ENCODE measurements at regions not wholly inside any gene's neighbourhood (a gene's known extent, or its start where the extent isn't known, plus 50 kb on each side); places are given as distances from the start of the nearest gene placed in this dataset.

GRCh38 chr14:61631045-61631687, 64.1 kb upstream of the HIF1A start:
- Histone ChIP-seq H3K79me1 (ENCODE audit: low read depth in 1 of 2, low read length in 2 of 2) (no peaks in the 10 kb centered on the region), H2AK5ac (ENCODE audit: low read depth, low read length) (no peak overlapping the region), H3K23ac (ENCODE audit: low read depth, low read length) (no peak overlapping the region), H4K91ac (ENCODE audit: insufficient read depth, low read depth, low read length) (no peak overlapping the region), H2AK9ac (replicated peaks; ENCODE audit: low read depth, low read length, poor library complexity) (no peak overlapping the region), H4K8ac (ENCODE audit: low read depth in 2 of 2, low read length in 2 of 2) (no peak overlapping the region), H3K36me3 (ENCODE audit: control insufficient read depth, insufficient read depth, low read length) (no peaks in the 10 kb centered on the region), H3K9me3 (ENCODE audit: control insufficient read depth, insufficient read depth, low read length) (no peaks in the 10 kb centered on the region), H2AFZ (replicated peaks; ENCODE audit: low read length, poor library complexity) (no peak overlapping the region), H3K27ac (ENCODE audit: insufficient read depth, low read length) (no peak overlapping the region), H3K4me2 (ENCODE audit: low read depth, low read length) (no peak overlapping the region), H3K14ac (replicated peaks; ENCODE audit: low read depth, low read length) (no peak overlapping the region), H4K5ac (ENCODE audit: low read depth, low read length) (no peak overlapping the region), H2BK5ac (ENCODE audit: low read depth, low read length, poor library complexity, severe bottlenecking) (no peak overlapping the region), H3K27me3 (ENCODE audit: control insufficient read depth, insufficient read depth, low read length) (no peaks in the 10 kb centered on the region), H3K4ac (ENCODE audit: low read depth, low read length) (no peak overlapping the region), H2BK20ac (ENCODE audit: low read depth, low read length) (no peak overlapping the region), H2BK15ac (ENCODE audit: low read depth, low read length) (no peak overlapping the region), H4K20me1 (ENCODE audit: insufficient read depth, low read length) (no peaks in the 10 kb centered on the region), H3K56ac (ENCODE audit: extremely low read depth, insufficient read depth, low read length) (no peak overlapping the region), H3K4me3 (ENCODE audit: insufficient read depth, low read depth, low read length) (no peak overlapping the region), H3K9ac (ENCODE audit: low read depth, low read length) (no peak overlapping the region), H3K9me1 (ENCODE audit: insufficient read depth, low read length) (no peaks in the 10 kb centered on the region), H3K18ac (ENCODE audit: low read depth, low read length) (no peak overlapping the region), H3K4me1 (ENCODE audit: control insufficient read depth, insufficient read depth, low read length) (peaks cover 3% of the 10 kb centered on the region), H2BK120ac (ENCODE audit: low read depth, low read length) (no peak overlapping the region)
- POLR2A ChIA-PET (ENCODE audit: unreplicated experiment), result no interaction called here
- CTCF ChIA-PET, result no interaction called here
- DNase-seq, result no peak
- TF ChIP-seq RAD21 (IDR thresholded peaks at IDR 0.05; ENCODE audit: low read length) (no peak), FOS (IDR thresholded peaks at IDR 0.05; ENCODE audit: low read depth, low read length) (no peak), USF2 (IDR thresholded peaks at IDR 0.05; ENCODE audit: low read depth, low read length) (no peak), MXI1 (IDR thresholded peaks at IDR 0.05; ENCODE audit: borderline replicate concordance, low read depth, low read length) (no peak), POLR2A (IDR thresholded peaks at IDR 0.05; ENCODE audit: low read depth, low read length) (no peak), ELK1 (IDR thresholded peaks at IDR 0.05; ENCODE audit: borderline replicate concordance, low read depth, low read length) (no peak), NFE2L2 (IDR thresholded peaks at IDR 0.05; ENCODE audit: low read depth, low read length) (no peak), MAFK (IDR thresholded peaks at IDR 0.05; ENCODE audit: low read depth, low read length) (no peak), CEBPB (IDR thresholded peaks at IDR 0.05; ENCODE audit: low read depth, low read length) (no peak), RFX5 (IDR thresholded peaks at IDR 0.05; ENCODE audit: low read depth, low read length) (no peak), RCOR1 (IDR thresholded peaks at IDR 0.05; ENCODE audit: insufficient replicate concordance, low read length) (no peak), MAZ (IDR thresholded peaks at IDR 0.05; ENCODE audit: borderline replicate concordance, low read depth, low read length) (no peak), SMC3 (IDR thresholded peaks at IDR 0.05; ENCODE audit: low read depth, low read length) (no peak), CHD1 (IDR thresholded peaks at IDR 0.05; ENCODE audit: low read depth, low read length) (no peak), BHLHE40 (IDR thresholded peaks at IDR 0.05; ENCODE audit: low read depth, low read length) (no peak)
- TF ChIP-seq, protein P1, sequence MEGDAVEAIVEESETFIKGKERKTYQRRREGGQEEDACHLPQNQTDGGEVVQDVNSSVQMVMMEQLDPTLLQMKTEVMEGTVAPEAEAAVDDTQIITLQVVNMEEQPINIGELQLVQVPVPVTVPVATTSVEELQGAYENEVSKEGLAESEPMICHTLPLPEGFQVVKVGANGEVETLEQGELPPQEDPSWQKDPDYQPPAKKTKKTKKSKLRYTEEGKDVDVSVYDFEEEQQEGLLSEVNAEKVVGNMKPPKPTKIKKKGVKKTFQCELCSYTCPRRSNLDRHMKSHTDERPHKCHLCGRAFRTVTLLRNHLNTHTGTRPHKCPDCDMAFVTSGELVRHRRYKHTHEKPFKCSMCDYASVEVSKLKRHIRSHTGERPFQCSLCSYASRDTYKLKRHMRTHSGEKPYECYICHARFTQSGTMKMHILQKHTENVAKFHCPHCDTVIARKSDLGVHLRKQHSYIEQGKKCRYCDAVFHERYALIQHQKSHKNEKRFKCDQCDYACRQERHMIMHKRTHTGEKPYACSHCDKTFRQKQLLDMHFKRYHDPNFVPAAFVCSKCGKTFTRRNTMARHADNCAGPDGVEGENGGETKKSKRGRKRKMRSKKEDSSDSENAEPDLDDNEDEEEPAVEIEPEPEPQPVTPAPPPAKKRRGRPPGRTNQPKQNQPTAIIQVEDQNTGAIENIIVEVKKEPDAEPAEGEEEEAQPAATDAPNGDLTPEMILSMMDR (conservative IDR thresholded peaks at IDR 0.05; ENCODE audit: low read depth, low read length), result no peak
- ATAC-seq (ENCODE audit: low read depth), result no peak
- intact Hi-C loops (cut with micrococcal nuclease) (no loop called here), dilution Hi-C loops (cut with HindIII; ENCODE audit: low sequenced_read_pairs, unreplicated experiment) (no loop called here), in situ Hi-C loops (cut with MboI; ENCODE audit: low sequenced_read_pairs) (no loop called here)
- no TSS peak for BruUV-seq (replicated peaks)
- WGBS, 2 experiments (ENCODE audit: extremely low coverage in 2 of 2, insufficient read length in 1 of 2), result no CpG with 5 or more reads among the region's 6 CpGs
